Fibroblast of pulmonary artery (primary cell): ENCODE measurements at regions not wholly inside any gene's neighbourhood (a gene's known extent, or its start where the extent isn't known, plus 50 kb on each side); places are given as distances from the start of the nearest gene placed in this dataset.
A peak's percentile ranks its signal among the peaks of the same experiment; 100 is the strongest.

ENCODE experiments used
- DNase-seq: peaks from one replicate; pipeline ENCODE4 v3.0.0-alpha.2; 2010; ENCODE audit warnings: low read depth
- H3K4me3 ChIP-seq: replicated peaks from 2 replicates; pipeline ENCODE4 v1.5.1; 2011; ENCODE audit warnings: low read depth, mild to moderate bottlenecking, control low read depth, low read length, moderate library complexity
- CTCF ChIP-seq: IDR thresholded peaks from 2 replicates; pipeline ENCODE4 v1.5.1; 2011; ENCODE audit warnings: mild to moderate bottlenecking, control low read depth, low read length, inconsistent platforms; ENCODE audit errors: missing control alignments

- no peak overlapping the region for H3K4me3 ChIP-seq
- DNase-seq: no peak
- no peak for TF ChIP-seq CTCF
Measured at GRCh38 chr14:87810711-87811110, 182.3 kb downstream of the GALC start.

GRCh38 chr14:87809261-87809660 lies 183.7 kb downstream of the GALC start:
- no peak for DNase-seq
- no peak for TF ChIP-seq CTCF
- H3K4me3 ChIP-seq: no peak overlapping the region

GRCh38 chr14:87805315-87805723 lies 187.7 kb downstream of the GALC start:
- peak; percentile 44 for DNase-seq
- peak; percentile 63 for TF ChIP-seq CTCF
- H3K4me3 ChIP-seq: no peak overlapping the region

- no peak for TF ChIP-seq CTCF
- DNase-seq: no peak
- H3K4me3 ChIP-seq: no peak overlapping the region
Measured at GRCh38 chr14:87800216-87800615, 192.8 kb downstream of the GALC start.

- no peak for TF ChIP-seq CTCF
- no peak overlapping the region for H3K4me3 ChIP-seq
- DNase-seq: no peak
Measured at GRCh38 chr14:87799400-87799799, 193.6 kb downstream of the GALC start.

- no peak overlapping the region for H3K4me3 ChIP-seq
- no peak for DNase-seq
- TF ChIP-seq CTCF: no peak
Measured at GRCh38 chr14:87797001-87797400, 196.0 kb downstream of the GALC start.

- no peak for DNase-seq
- no peak overlapping the region for H3K4me3 ChIP-seq
- TF ChIP-seq CTCF: no peak
Measured at GRCh38 chr14:87794561-87794960, 198.4 kb downstream of the GALC start.
